GM18502 (cell line): ENCODE measurements at regions not wholly inside any gene's neighbourhood (a gene's known extent, or its start where the extent isn't known, plus 50 kb on each side); places are given as distances from the start of the nearest gene placed in this dataset.
"Not testable (repeated sequence)": the region's sequence is repeated elsewhere in the genome, so short reads cannot be mapped to it uniquely, and the experiment has no call there.

Source experiments
- ATAC-seq: cut with Tn5 transposase; IDR thresholded peaks from one replicate; pipeline ENCODE4 v1.9.1; 2021; ENCODE audit warnings: mild to moderate bottlenecking; ENCODE audit not compliant: unreplicated experiment, poor library complexity

DNA sequence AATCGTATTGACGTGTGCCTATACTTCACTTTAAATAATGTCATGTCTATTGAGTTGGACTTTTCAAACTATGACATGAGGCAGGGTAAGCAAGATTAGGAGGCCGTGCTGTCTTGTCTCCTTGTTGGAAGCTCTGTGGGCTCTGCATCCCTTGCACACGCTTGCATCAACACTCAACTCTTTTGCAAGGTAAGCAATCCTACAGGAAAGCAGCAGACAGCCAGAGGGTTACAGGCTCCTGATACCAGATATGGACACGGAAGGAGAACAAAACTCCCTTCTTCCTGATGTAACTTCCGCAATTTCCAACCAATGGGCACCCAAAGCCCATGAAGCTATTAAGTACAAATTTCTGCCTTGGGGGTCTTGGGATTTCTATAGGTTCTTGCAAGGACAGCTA lies 1520.7 kb upstream of the B3GALT2 start:
- ATAC-seq: no peak

DNA sequence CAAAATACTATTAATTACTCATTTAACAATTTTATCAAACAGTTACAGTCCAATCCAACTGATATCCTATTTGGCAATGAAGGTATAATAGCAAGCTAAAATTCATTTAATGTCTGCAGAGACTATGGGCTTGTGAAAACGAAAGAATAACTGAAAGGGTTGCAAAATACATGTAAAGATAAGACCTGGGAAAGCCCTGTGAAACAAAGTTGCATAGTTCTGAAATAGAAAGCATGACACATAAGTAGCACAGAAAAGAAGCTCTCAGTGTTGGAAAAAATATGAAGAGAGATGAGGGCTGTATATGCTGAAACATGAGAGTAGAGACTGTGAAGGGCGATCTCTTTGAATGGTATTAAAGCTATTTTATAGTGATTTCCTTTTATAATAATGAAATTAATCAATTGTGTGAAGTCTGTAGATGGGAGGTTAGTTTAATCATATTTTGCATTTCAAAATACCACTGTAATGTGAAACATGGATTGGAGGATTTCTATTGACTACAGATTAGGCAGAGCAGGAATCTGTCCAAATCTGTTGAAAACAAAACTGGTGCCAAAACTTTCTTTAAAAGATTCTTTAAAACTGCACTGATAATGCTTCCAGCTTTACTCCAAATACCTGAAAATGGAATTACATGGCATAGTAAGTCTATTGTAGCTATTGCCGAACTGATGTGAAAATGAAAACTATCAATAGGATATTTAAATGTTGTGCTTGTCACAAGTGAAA lies 1518.9 kb upstream of the B3GALT2 start:
- ATAC-seq: no peak

DNA sequence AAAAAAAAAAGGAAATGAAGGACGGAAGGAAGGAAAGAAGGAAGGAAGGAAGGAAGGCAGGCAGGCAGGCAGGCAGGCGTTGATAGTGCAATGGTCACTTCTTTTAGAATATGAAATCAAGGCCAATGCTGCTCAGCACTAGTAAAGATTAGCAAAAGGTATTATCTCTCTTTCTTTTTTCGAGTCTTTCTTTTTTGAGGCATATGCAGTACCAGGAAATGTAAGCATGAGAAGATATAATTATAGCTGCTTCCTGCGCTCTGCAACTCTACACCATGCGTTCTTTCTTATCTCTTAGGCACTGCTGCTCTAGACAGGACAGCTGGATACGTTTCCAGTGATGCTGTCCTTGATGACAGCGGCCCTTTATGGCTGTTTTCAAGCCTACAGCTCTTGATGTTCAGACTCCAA lies 1512.5 kb upstream of the B3GALT2 start:
- ATAC-seq: no peak

DNA sequence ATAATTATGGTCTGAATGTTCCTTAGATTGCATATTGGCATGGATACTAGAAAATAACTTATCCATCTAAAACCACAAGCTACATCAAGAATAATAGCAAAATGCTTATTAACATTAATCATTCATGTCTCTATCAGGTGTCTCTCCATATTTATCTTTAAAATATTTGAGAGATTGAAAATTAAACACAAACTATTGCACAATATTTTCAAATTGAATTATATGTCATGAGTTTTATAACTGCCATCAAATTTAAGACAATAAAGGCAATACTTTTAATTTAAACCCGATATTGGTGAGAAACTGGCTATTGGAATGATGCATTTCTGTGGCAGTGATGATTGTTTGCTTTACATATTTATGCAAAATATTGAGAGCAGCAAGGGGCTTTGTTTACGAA lies 1506.8 kb upstream of the B3GALT2 start:
- ATAC-seq: no peak

GRCh38 chr1:194684636-194685035 lies 1498.2 kb upstream of the B3GALT2 start:
- no peak for ATAC-seq

DNA sequence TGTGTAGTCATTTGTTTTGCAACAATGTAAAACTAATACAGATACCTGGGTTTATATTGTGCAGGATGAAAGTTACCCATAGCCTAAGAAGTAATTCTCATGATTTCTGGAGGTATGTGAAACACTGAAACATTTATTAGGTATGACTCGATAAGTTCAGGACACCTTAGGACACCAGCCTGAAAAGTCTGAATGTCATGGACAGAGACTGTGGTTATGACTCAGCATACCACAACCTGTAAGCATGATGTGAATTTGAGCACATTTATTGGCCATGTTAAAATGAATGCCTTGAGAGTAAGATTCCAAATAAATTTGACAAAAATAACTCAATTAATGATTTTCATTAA lies 1471.7 kb upstream of the B3GALT2 start:
- ATAC-seq: no peak

- ATAC-seq: no peak
These were observed 1468.5 kb upstream of the B3GALT2 start for GRCh38 chr1:194654956-194655355.

DNA sequence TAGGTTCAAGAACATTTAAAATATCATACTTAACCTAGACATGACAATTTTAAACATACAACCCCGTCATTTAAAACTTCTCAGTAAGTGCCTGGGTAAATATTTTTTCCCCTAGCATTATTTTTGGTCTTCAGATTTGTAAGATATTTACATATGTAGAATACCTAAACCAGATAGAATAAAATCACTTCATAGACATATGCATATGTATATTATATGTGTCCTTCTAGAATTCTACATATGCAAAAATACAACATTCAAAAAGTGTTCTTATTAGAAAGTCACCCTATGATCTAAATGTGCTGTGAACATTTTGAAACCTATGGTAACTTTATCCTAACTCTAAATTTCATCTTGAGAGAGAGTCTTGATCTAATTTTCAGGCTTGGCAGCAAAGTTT lies 1467.0 kb upstream of the B3GALT2 start:
- no peak for ATAC-seq

DNA sequence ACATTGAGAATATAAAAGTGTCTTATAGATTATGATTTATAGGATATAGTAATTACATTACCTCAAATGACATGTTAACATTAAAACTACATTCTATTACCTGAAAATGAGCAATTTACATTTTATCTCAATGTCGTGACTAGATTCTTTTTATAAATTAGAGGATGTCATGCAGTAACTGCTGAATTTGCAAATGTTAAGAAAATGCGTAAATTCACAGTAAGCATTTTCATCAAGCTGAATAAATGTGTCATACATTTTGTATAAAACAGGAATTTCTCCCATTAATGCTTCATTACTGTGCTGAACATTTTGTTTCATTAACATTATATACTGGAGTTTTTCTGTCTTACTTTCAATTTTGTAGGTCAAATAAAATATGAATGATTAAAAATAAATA lies 1460.7 kb upstream of the B3GALT2 start:
- ATAC-seq: no peak

DNA sequence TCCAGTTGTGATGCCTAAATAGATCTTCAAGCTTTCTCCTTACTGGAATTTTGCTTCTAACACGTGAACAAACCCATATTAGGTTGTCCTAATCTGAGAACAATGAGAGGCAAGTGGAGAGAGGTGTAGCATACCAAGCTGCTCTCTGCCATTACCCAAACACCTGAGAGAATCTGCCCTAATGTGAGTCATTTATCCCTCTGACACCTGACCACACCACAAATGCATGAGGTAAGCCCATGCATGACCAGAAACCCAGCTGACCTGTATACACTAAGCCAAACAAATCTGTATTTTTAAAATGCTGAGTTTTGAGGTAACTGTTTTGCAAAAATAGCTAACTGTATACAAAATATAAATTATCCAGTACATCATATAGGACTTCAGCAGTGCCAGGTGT lies 1458.1 kb upstream of the B3GALT2 start:
- no peak for ATAC-seq

GRCh38 chr1:194640322-194640721 lies 1453.9 kb upstream of the B3GALT2 start:
- ATAC-seq: no peak

DNA sequence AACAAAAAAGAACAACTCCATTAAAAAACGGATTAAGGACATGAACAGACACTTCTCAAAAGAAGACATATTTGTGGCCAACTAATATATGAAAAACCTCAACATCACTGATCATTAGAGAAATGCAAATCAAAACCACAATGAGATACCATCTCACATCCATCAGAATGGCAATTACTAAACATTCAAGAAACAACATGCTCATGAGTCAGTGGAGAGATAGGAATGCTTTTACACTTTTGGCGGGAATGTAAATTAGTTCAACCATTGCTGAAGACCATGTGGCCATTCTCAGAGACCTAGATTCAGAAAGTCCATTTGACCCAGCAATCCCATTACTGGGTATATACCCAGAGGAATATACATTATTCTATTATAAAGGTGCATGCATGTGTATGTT lies 1442.6 kb upstream of the B3GALT2 start:
- no peak for ATAC-seq

- no peak for ATAC-seq
These were observed 1438.4 kb upstream of the B3GALT2 start for GRCh38 chr1:194624833-194625232.

GRCh38 chr1:194618101-194618500 lies 1431.7 kb upstream of the B3GALT2 start:
- ATAC-seq: no peak

GRCh38 chr1:194617272-194617671 lies 1430.9 kb upstream of the B3GALT2 start:
- ATAC-seq: not testable (repeated sequence)

GRCh38 chr1:194616835-194617234 lies 1430.4 kb upstream of the B3GALT2 start:
- no peak for ATAC-seq

GRCh38 chr1:194602184-194602583 lies 1415.8 kb upstream of the B3GALT2 start:
- ATAC-seq: no peak

DNA sequence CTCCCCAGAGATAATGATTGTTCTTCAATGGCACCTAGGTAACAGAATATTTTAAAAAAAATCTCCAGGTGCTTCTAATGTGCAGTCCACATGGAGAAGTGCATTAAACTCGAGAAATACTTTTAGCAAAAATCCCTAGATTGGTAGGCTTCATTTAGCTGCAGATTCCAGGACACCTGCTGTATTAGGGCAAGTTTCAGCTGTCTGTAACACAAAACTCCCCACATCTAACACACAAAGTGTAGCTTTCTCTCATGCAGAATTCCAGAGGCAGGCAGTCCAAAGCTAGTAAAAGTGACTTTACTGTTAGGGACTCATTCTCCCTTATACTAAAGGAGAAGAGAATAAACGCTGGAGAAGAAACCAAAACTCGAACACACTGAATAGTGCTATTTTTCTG lies 1414.3 kb upstream of the B3GALT2 start:
- ATAC-seq: no peak

- ATAC-seq: no peak
These were observed 1411.7 kb upstream of the B3GALT2 start for GRCh38 chr1:194598098-194598497.

DNA sequence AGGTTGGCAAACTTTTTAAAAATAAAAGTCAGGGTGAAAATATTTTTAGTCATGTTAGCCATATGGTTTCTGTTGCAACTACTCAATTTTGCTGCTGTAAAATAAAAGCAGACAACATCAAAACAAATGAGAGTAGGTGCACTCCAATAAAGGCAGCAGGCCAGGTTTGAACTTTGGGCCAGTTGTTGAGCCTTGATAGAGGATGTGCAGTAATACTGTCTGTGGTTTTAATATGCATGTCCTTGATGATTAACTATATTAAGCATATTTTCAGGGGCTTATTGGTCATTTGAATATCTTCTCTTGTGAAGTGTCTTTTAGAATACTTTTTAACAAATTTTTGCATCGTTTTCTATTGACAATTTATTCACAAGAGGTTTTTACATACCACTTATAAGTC lies 1399.9 kb upstream of the B3GALT2 start:
- no peak for ATAC-seq

- ATAC-seq: no peak
These were observed 1397.6 kb upstream of the B3GALT2 start for GRCh38 chr1:194584052-194584451.

GRCh38 chr1:194570476-194570875 lies 1384.1 kb upstream of the B3GALT2 start:
- no peak for ATAC-seq

- ATAC-seq: no peak
These were observed 1382.2 kb upstream of the B3GALT2 start for GRCh38 chr1:194568610-194569009.
